Anterior cingulate cortex (tissue), 58 donors: ENCODE measurements at regions not wholly inside any gene's neighbourhood (a gene's known extent, or its start where the extent isn't known, plus 50 kb on each side); places are given as distances from the start of the nearest gene placed in this dataset.
"Not testable (repeated sequence)": the region's sequence is repeated elsewhere in the genome, so short reads cannot be mapped to it uniquely, and the experiment has no call there.

Experiments used
- DNase-seq, 58 donors: peaks; one replicate each; lab custom pipeline; 2025; lab: John Stamatoyannopoulos, UW

DNA sequence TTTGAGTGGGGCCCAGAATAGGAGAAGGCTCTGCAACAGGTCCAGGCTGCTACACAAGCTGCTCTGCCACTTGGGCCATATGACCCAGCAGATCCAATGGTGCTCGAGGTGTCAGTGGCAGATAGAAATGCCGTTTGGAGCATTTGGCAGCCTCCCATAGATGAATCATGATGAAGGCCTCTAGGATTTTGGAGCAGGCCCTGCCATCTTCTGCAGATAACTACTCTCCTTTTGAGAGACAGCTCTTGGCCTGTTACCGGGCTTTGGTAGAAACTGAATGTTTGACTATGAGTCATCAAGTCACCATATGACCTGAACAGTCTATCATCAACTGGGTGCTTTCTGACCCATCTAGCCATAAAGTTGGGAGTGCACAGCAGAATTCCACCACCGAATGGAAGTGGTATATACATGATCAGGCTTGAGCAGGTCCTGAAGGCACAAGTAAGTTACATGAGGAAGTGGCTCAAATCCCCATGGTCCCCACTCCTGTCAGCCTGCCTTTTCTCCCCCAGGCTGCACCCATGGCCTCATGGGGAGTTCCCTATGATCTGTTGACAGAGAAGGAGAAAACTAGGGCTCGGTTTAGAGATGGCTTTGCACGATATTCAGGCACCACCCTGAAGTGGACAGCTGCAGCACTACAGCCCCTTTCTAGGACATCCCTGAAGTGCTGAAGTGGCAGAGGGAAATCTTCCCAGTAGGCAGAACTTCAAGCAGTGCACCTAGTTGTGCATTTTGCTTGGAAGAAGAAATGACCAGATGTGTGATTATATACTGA lies 971.4 kb downstream of the MCTP2 start:
- no peak for DNase-seq

DNA sequence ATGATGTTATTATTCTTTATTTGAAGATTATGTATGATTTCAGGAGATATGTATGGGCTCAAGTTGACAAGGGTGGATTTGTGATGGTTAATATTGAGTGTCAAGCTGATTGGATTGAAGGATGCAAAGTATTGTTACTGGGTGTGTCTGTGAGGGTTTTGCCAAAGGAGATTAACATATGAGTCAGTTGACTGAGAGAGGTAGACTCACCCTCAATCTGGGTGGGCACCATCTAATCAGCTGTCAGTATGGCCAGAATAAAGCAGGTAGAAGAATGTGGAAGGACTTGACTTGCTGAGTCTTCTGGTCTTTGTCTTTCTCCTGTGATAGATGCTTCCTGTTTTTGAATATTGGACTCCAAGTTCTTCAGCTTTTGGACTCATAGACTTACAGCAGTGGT lies 973.7 kb downstream of the MCTP2 start:
- no peak for DNase-seq

- not testable (repeated sequence) for DNase-seq
Measured at GRCh38 chr15:95205830-95206229, 974.5 kb downstream of the MCTP2 start.

DNA sequence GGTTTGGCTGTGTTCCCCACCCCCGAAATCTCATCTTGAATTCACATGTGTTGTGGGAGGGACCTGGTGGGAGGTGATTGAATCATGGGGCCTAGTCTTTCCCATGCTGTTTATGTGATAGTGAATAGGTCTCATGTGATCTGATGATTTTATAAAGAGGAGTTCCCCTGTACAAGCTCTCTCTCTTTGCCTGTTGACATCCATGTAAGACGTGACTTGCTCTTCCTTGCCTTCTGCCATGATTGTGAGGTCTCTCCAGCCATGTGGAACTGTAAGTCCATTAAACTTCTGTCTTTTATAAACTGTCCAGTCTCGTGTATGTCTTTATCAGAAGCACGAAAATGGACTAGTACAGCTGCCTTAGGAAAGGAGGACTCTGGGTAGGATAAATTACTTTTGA lies 976.7 kb downstream of the MCTP2 start:
- no peak for DNase-seq

GRCh38 chr15:95208988-95209387 lies 977.6 kb downstream of the MCTP2 start:
- no peak for DNase-seq

- peak in 1 of 58 donors; percentile 0 for DNase-seq
Measured at GRCh38 chr15:95210436-95210981, 979.1 kb downstream of the MCTP2 start.

DNA sequence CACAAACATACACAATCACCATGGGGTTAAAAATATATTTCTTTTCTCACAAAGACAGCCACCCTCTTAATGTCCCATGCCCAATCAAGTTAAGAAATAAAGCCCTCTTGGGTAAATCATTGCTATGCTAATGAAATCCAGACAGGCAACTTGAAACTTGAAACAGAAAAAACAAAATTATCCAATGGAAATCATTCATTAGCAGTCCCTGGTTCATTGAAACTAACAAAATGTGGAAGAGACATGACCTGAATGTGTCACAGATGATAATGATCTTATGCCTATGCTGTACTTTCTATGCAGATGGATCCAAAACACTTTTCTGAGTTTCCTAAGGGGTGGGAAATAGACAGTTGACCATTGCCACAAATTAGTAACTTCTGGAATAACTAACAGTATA lies 983.7 kb downstream of the MCTP2 start:
- no peak for DNase-seq

DNA sequence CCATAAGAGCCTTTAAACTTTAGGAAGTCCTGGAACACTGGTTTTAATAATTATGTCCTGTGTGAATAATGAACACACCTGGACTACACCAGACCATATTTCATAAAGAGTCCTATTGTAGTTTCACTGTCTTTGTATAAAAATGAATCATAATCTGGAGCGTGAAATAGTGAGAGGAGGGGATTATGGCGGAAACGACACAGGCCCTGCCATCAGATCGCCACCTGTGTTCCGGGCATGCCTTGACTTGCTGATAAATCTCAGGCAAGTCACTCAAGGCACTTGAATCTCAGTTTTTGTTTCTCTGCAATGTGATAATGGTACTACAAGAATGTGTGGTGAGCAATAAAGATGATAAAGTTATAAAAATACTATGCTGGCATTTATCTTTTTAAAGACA lies 995.5 kb downstream of the MCTP2 start:
- DNase-seq = no peak

DNA sequence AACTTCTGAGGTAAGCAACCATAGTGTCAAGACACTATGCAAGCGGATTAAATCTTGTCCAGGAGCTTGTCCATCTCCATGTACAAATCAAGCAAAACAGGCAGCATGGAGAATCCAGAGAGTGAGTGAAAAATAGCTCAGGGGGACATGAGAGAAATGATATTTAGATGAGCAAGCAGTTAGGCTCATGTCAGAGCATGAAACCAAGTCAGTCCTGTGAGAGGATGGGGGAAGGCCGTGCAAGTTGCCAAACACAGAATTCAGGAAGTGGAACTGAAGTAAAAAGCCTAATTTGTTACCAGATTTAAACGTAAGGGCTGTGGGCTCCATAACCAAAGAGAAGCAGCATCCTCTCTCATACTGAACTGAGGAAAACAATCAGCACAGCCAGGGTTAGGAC lies 995.9 kb downstream of the MCTP2 start:
- DNase-seq = no peak

DNA sequence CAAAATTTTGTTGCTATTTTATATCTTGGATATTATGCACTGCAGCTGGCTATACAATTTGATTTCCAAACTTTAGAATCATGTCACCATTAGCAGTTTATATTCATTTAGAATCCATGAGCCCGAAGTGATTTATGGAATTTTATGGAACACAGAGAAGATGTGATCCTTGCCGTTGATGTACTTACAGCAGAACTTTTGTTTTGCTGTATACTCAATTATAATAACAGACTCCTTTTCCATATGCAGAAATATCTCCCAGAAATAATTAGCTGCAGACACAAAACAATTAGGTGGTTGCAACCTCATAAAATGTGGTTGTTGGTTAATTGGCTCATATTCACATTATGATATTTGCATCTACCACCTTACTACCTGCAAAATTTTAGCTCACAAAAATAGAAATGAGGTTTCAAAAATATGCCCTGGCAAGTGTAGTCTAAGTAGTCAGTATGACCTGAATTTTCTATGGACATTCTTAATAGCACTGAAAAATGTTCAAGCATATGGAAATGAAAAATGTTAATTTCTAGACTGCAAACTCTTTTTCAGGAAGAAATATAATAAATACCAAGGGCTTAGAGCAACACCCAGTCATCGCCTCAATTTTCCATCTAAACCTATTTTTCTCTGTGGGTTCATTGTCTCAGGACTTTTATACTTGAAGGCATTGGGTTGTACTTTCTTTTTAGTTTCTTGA lies 997.6 kb downstream of the MCTP2 start:
- no peak for DNase-seq

DNA sequence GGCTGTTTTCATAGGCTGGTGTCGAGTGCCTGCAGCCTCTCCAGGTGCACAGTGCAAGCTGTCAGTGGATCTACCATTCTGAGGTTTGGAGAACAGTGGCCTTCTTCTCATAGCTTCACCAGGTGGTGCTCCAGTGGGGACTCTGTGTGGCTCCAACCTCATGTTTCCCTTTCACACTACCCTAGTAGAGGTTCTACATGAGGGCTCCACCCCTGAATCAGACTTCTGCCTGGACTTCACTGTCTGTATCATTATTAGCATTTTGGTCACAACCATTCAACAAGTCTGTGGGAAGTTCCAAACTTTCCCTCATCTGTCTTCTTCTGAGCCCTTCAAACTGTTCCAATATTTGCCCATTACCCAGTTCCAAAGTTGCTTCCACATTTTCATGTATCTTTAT lies 1003.7 kb downstream of the MCTP2 start:
- DNase-seq = no peak

DNA sequence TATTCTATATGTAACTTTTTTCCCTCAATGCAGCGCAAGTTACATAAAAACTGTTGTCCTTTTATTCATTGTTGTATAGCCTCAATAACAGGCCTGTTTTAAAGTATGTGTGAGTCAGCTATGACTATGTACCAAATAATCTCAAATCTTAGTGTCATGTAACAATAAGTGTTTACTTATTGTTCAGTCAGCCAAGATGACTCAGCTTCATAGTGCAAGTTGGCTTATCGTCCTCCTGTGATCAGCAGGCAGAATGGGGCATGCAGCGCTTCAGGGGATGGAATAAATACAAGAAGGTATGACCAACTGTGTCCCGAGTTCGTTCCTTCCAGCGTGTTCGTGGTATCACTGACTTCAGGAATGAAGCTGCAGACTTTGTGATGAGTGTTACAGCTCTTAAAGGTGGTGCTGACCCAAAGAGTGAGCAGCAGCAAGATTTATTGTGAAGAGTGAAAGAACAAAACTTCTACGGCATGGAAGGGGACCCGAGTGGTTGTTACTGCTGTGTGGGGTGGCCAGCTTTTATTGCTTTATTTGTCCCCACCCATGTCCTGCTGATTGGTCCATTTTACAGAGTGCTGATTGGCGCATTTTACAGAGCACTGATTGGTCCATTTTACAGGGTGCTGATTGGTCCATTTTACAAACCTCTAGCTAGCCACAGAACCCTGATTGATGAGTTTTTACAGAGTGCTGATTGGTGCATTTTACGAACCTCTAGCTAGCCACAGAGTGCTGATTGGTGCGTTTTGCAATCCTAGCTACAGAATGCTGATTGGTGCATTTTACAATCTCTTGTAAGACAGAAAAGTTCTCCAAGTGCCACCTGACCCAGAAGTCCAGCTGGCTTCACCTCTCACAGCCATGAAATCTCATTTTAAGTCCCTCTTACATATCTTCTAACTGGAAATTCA lies 1016.0 kb downstream of the MCTP2 start:
- no peak for DNase-seq

- DNase-seq = no peak
Measured at GRCh38 chr15:95249524-95249923, 1018.2 kb downstream of the MCTP2 start.

DNA sequence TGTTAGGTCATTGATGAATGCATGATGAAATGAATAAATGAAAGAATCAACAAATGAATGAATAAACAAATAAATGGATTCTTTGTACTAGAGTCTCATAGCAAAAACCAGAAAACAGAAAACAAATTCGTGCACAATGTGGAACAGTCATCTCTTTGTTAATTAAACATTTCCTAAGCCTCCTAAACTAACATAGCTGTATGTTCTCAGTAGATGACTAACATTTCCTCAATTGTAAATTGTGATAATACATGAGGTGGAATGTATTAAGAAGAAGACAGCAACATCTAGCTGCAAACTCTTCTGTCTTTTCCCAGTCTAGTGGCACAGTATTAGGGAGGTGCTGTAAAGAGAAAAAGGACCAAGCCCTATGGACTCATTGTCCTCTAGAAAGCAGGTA lies 1021.0 kb downstream of the MCTP2 start:
- no peak for DNase-seq

- DNase-seq = no peak
Measured at GRCh38 chr15:95254263-95254662, 1022.9 kb downstream of the MCTP2 start.

DNA sequence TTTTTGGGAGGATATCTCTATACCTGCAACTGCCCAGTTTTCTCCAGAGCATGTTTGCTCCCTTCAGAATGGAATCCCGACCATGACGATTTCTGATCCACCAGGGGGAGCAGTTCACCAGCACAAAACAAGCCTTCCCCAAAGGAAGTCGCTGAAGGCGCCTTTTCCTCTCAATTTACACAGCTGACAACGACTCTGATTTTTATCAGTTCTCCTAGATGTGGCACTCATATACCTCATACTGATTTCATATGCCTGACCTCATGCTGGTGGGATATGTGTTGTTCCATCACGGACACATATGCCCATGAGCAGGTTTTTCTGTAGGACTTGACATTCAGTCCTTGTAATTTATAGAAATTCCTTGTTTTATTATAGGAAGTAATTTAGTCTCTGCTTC lies 1028.2 kb downstream of the MCTP2 start:
- peak in 52 of 58 donors; percentile 1 to 71 (median 25) for DNase-seq

DNA sequence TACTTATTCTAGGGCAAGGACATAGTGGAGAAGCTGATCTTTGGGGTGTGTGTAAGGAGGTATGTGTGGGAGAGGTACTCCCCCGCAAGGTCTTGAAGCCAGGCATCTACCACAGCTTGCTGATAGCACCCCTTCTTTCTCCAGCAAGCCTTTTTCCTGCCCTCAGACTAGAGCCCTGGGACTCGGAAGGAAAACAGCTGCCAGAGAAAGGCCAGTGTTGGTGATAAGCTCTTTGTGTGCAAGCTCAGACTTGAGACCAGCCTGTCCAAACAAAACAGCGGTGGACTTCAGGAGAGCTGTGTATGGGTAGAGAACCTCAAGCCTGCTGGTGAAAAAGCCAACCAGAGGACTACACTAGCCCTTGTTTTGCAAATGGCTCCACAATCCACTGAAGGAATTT lies 1028.6 kb downstream of the MCTP2 start:
- no peak for DNase-seq

DNA sequence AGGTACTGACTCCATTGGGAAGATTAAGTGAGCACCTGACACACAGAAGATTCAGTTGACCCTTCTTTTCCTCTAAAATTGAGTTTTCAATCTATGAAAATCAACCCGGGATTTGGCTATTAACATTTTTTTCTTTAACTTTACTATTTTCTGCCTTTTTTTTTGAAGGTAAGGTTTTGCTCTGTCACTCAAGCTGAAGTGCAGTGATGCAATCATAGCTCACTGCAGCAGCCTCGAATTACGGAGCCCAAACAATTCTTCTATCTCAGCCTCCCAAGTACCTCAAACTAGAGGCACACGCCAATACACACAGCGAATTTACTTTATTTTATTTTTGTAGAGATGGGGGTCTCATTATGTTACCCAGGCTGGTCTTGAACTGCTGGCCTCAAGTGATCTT lies 1029.5 kb downstream of the MCTP2 start:
- DNase-seq = no peak

DNA sequence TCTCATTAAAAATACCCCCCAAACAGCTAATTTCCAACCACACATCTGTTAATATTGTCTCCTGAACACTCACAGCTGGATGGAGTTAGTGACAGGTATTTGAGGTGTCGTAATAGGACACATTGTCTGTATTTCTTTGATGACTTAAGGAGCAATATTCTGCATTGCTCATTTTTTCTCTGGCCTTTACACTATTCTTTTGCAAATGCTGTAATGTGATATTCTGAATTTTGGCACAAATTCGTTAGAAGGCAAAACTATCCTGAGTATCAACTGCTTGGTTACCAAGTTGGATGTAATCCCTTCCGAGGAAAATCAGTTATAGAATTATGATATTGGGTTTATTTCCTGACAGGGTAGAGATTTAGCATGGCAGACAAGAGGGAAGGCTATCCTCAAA lies 1030.2 kb downstream of the MCTP2 start:
- DNase-seq = no peak

GRCh38 chr15:95261968-95262367 lies 1030.6 kb downstream of the MCTP2 start:
- no peak for DNase-seq
